HG03139 (cell line): ENCODE measurements at regions not wholly inside any gene's neighbourhood (a gene's known extent, or its start where the extent isn't known, plus 50 kb on each side); places are given as distances from the start of the nearest gene placed in this dataset.
A peak's percentile ranks its signal among the peaks of the same experiment; 100 is the strongest.
"Not testable (repeated sequence)": the region's sequence is repeated elsewhere in the genome, so short reads cannot be mapped to it uniquely, and the experiment has no call there.

Experiments used
- ATAC-seq: cut with Tn5 transposase; IDR thresholded peaks from one replicate; pipeline ENCODE4 v1.9.1; 2021; ENCODE audit not compliant: unreplicated experiment

- peak; percentile 70 for ATAC-seq
These were observed 458.6 kb downstream of the FBXO15 start for GRCh38 chr18:73688851-73689711.

- ATAC-seq, result no peak
These were observed 459.5 kb downstream of the FBXO15 start for GRCh38 chr18:73688161-73688560.

DNA sequence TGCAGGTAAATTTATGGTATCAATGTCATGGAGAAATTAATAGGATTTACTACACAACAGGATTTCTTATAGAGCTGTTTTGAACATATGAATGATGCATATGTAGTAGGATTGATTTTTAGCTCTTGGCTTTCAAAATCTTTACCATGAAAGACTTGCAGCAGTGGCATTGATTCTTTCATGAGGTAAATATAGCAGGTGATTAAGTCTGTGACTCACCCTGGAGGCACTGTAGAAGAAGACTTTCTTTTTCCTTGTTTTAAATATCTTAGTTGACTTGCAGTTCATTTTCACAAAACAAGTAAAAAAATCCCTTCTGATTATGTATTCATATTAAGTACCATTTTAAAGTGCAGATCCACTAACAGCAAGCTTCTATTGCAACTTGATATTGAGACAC is 463.0 kb downstream of the FBXO15 start:
- no peak for ATAC-seq

- ATAC-seq, result no peak
These were observed 464.0 kb downstream of the FBXO15 start for GRCh38 chr18:73683409-73684238.

- ATAC-seq, result no peak
These were observed 465.7 kb downstream of the FBXO15 start for GRCh38 chr18:73681912-73682311.

- no peak for ATAC-seq
These were observed 466.2 kb downstream of the FBXO15 start for GRCh38 chr18:73681398-73681797.

DNA sequence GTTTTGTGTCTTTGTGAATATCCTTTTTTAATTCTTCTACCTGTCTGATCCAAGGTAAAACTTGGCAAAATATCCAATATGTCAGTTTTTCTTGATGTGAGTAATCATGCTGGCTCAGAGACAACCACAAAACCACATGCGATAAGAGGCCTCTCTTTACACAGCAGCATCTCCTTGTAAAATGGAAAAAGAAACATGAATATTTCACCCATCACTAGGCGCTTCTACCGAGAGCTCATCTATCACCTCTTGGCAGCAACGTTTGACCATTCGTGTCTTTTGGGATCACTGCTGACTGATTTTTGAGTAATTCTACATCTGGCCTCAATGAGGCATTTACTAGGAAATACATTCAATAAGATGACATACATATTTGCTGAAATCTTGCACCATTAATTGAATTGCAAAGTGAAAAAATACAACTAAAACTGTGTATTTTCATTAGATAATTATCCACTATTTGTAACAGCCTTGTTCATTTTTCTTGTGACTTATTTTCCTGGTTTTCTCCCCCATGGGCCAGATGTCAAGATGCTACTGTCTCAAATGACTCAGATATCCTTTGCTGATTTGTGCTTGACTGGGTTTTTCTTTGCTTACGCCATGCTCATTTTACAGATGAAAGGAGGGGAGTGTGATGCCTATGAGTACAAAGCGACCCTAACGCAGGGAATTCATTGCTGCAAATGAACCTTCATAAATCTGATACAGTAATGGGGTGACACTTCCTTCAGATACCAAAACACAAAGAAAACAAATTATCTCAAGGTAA is 467.5 kb downstream of the FBXO15 start:
- ATAC-seq, result no peak

- ATAC-seq, result no peak
These were observed 470.2 kb downstream of the FBXO15 start for GRCh38 chr18:73677450-73677849.

DNA sequence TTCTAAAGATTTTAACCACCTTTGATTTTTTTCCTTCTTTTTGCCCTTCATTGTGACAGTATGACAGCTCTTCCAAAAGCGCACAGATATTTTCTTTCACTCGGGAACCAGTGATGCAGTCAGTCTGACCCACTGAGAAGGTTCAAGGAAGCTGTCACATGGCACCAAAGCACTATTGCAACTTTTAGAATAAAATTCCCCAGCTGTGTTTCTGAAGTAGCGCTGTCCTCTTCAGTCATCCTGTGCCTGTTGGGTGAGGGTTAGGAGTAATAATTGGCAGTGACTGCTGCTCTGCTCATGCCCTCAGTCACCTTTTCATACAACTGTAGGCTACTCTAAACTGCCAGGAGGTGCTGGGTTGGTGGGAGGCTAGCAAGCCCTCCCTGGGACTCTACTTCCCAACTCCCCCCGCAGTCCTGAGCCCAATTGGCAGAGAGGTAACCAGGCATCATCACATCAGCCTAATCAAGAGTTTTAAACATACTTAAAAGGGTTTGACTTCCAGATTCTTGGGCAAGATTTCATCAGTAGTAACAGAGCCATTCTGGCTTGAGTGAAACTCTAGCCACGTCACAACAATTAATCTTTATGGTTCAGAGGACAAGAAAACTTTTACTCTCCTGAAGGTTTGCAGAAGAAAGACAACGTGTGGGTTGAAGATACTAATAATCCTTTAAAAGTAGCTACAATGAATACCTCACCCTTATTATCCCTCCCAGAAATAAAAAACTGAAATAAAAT is 473.3 kb downstream of the FBXO15 start:
- no peak for ATAC-seq

- ATAC-seq, result not testable (repeated sequence)
These were observed 476.2 kb downstream of the FBXO15 start for GRCh38 chr18:73671480-73671879.

- no peak for ATAC-seq
These were observed 477.1 kb downstream of the FBXO15 start for GRCh38 chr18:73670524-73670923.

DNA sequence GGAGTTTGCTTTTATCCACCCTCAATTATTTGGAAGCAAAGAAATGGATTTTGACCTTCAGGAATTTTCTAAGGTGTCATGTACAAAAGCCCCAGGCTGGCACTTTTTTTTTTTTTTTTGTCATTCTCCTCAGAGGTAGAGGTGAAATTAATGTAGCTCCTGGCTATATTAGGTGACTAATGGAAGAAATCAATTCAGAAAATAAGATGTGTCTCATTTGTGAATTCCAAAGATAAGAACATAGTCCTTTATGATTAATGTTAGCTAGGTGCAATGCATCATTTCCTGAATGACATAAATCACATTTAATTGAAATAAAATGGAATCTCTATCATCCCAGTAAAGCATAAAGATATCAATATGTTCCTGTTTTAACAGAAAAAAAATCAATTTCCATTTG is 477.6 kb downstream of the FBXO15 start:
- ATAC-seq, result no peak

GRCh38 chr18:73669297-73669696 is 478.3 kb downstream of the FBXO15 start:
- no peak for ATAC-seq

DNA sequence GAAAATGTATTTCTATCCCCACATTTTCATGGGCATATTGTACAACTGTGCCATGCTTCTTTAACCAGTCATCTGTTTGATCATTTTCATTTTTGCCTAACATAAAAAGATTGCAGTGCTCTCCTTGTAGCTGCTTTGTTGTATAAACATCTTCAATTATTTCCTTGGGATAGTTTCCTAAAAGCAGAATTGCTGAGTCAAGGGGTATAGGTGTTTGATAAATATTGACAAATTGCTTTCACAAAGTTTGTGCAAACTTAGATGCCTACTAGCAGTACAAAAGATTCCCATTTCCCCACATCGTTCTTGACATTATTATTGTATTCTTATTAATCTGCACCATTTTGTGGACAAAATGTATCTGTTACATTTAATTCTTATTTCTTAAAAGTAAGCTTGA is 479.6 kb downstream of the FBXO15 start:
- ATAC-seq, result no peak

DNA sequence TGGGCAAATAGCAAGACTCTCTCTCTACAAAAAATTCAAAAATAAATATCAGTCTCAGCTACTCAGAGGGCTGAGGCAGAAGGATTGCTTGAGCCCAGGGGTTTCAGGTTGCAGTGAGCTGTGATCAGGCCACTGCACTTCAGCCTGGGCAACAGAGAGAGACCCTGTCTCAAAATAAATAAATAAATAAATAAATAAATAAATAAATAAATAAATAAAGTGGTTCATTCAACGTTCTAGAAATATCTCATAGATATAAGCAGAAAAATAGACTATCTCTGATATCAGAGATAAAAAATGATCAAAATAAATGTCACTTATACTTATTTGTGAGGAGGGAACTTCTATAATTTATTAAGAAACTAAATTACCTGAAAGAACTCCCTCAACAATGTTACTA is 480.9 kb downstream of the FBXO15 start:
- ATAC-seq, result no peak

DNA sequence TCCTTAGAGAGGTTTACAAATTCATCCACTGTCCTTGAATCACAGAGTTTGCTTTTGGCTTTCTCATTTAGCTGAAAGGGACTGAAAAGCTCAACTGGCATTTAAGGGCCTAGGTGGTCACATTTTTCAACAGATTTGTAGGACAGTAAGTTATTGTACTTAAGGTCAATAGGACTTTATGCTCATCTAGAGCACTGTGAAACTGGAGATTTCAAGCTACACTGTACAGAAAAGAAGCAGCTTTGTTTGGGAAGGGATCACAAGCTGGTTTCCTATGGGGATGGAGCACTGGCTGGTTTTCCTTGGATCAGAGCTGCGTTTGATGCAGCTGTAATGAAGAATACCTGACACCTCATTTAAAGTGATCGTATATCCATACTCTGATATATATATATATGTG is 482.7 kb downstream of the FBXO15 start:
- no peak for ATAC-seq

DNA sequence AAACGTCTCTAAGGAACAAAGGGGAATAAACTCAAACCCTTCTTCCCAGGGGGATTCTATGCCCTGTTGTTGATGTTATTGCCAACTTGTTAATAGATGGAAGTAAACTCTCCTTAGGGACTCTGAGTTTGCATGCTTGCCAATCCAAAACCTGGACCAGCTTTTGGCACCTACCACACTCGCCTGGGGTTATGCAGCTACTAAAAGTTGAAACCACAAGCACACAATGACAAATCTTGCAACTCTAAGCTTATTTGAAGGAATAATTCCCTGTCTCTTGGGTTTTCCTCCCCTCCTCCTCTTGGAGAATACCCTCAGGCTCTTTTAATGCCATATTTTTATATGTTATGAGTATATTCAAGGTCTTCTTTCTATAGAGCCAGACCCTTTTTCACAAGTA is 484.1 kb downstream of the FBXO15 start:
- ATAC-seq, result no peak

- ATAC-seq, result no peak
These were observed 485.2 kb downstream of the FBXO15 start for GRCh38 chr18:73662421-73662820.

GRCh38 chr18:73660931-73661856 is 486.4 kb downstream of the FBXO15 start:
- ATAC-seq, result no peak

- no peak for ATAC-seq
These were observed 490.9 kb downstream of the FBXO15 start for GRCh38 chr18:73656691-73657090.
